ENCODE measurements at regions not wholly inside any gene's neighbourhood (a gene's known extent, or its start where the extent isn't known, plus 50 kb on each side); places are given as distances from the start of the nearest gene placed in this dataset.

DNA sequence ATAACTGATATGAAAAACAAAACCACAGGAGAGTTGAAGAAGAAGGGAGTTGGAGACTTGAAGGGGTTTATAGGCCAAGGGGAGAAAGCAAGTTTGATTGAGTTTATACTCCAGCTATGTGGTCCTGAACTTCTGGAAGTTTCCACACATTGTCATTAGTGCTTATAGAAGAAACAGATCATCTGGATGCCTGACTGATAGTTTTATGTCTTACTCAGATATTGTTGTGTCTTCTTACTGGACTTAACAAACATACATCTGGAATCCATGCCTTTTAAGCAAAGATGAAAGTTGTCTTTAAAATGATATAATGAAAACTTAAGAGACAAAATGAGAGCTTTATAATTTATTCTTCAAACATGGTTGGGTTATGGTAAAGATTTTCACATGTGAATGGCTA is 101.3 kb upstream of the FZD8 start:
- Histone ChIP-seq H3K4me1 (no peaks in the 10 kb centered on the region), H3K9me3 (no peaks in the 10 kb centered on the region), H3K4me3 (no peak overlapping the region), H3K27me3 (ENCODE audit: low read depth) (no peaks in the 10 kb centered on the region), H3K36me3 (replicated peaks) (no peaks in the 10 kb centered on the region)
- in situ Hi-C loops (cut with MboI; ENCODE audit: low sequenced_read_pairs), result no loop called here
- DNase-seq (ENCODE audit: low spot score in 2 of 2), result no peak

DNA sequence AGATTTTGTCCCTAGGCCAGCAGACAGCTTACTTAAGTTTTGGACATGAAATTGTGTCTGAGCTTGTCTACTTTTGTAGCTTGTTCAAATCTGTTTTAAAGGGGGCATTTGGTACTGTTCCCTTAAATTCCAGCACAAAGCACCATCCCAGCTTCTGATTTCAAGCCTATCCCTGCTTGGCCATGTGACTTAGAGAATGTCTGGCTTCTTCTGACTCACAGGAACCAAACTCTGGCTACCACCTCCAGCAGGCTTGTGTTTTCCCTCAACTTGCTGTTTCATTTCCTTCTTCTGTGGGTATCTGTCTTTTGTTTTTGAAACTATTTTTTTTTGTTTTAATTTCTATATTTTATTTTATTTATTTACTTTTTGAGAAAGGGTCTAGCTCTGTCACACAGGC is 97.9 kb upstream of the FZD8 start:
- no peaks in the 10 kb centered on the region for H3K9me3 ChIP-seq
- DNase-seq (ENCODE audit: low spot score in 2 of 2), result no peak
- in situ Hi-C loops (cut with MboI; ENCODE audit: low sequenced_read_pairs), result no loop called here

DNA sequence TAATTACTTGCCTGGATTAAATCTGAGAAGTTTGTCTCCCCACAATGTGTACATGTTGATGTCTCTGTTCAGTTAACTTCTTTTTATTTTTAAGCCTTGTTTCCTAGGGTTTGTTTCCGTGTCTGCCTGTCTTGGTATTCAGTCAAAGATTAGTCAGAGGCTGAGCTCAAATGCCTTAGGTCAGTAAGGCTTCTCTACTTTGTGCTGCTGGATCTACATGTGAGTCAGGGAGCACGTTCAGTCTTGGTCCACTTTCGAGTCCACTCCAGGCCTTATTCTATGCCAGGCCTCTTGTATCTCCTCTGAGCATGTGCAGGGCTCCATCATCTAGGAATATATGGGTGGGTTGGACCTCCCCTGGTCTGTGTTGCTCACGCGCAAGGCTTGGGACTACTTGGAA is 93.3 kb upstream of the FZD8 start:
- H3K4me3 ChIP-seq, result no peak overlapping the region
- H3K27me3 ChIP-seq (ENCODE audit: low read depth), result no peaks in the 10 kb centered on the region
- no peaks in the 10 kb centered on the region for H3K4me1 ChIP-seq
- no peak for DNase-seq (ENCODE audit: low spot score in 2 of 2)
- no peaks in the 10 kb centered on the region for H3K36me3 ChIP-seq (replicated peaks)
- no peaks in the 10 kb centered on the region for H3K9me3 ChIP-seq
- in situ Hi-C loops (cut with MboI; ENCODE audit: low sequenced_read_pairs), result no loop called here

More for the DNA sequence above, 97.9 kb upstream of the FZD8 start:
- Histone ChIP-seq H3K36me3 (replicated peaks) (no peaks in the 10 kb centered on the region), H3K27me3 (ENCODE audit: low read depth) (no peaks in the 10 kb centered on the region), H3K4me3 (no peak overlapping the region), H3K4me1 (no peaks in the 10 kb centered on the region)

DNA sequence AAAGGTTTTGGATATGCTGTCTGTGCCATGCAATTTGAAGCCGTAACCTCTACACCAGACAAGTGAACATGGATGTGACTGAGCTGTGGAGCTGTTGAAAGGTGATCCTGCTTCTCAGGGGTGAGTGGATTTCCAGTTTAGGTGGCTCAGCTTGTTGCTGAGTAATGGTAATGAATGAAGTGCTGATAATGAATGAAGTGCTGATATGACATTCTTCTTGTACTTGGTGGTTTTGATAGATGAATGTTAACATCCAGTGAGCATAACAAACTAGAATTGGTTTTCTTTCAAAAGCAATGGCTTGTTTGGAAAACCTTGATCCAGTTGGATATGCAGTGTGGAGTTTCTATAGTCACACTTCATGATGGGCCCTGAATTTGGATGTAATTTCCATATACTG is 89.7 kb upstream of the FZD8 start:
- Histone ChIP-seq H3K27me3 (ENCODE audit: low read depth) (no peaks in the 10 kb centered on the region), H3K4me1 (no peaks in the 10 kb centered on the region), H3K36me3 (replicated peaks) (no peaks in the 10 kb centered on the region), H3K4me3 (no peak overlapping the region), H3K9me3 (no peaks in the 10 kb centered on the region)
- in situ Hi-C loops (cut with MboI; ENCODE audit: low sequenced_read_pairs), result no loop called here
- DNase-seq (ENCODE audit: low spot score in 2 of 2), result no peak

DNA sequence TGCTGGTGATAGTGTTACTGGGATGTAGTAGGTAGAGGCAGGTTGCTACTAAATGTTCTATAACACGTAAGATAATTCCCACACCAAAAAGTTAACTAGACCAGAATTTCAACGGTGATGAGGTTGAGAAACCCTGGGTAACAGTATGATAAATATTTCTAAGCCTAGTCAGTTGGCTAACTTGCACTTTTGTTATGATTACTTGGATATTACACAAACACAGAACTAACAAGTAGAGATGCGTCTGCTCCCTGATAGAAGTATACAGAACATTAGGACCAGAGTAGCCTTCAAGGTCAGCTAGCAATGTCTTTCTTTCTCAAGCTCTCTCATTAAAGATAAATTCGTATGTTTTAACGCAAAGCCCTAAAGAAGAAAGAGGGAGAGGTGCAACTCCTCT is 86.2 kb upstream of the FZD8 start:
- no peaks in the 10 kb centered on the region for H3K27me3 ChIP-seq (ENCODE audit: low read depth)

DNA sequence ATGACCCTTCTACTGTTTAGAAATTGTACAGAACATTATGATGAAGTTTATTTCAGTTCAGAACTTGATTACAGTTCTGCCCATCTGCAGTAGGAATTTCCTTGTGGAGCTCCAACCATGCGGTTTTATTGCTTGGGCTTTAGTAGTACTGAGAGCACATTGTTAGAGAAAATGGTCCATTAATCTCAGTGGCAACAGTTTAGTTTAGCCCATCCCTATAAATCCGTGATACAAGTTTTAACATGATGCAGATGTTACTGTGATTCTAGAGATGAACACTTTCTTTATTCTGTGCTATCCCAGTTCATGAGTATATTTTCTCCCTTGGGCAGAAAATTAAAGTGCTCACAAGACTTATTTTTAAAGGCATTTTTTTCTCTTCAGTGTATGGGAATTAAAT is 84.8 kb upstream of the FZD8 start:
- H3K4me1 ChIP-seq, result no peaks in the 10 kb centered on the region
- H3K36me3 ChIP-seq (replicated peaks), result no peaks in the 10 kb centered on the region
- H3K4me3 ChIP-seq, result no peak overlapping the region
- no peak for DNase-seq (ENCODE audit: low spot score in 2 of 2)
- no peaks in the 10 kb centered on the region for H3K27me3 ChIP-seq (ENCODE audit: low read depth)
- H3K9me3 ChIP-seq, result no peaks in the 10 kb centered on the region
- in situ Hi-C loops (cut with MboI; ENCODE audit: low sequenced_read_pairs), result no loop called here

More for the DNA sequence above, 86.2 kb upstream of the FZD8 start:
- Histone ChIP-seq H3K36me3 (replicated peaks) (no peaks in the 10 kb centered on the region), H3K4me1 (no peaks in the 10 kb centered on the region), H3K4me3 (no peak overlapping the region), H3K9me3 (no peaks in the 10 kb centered on the region)
- no peak for DNase-seq (ENCODE audit: low spot score in 2 of 2)
- in situ Hi-C loops (cut with MboI; ENCODE audit: low sequenced_read_pairs), result no loop called here

DNA sequence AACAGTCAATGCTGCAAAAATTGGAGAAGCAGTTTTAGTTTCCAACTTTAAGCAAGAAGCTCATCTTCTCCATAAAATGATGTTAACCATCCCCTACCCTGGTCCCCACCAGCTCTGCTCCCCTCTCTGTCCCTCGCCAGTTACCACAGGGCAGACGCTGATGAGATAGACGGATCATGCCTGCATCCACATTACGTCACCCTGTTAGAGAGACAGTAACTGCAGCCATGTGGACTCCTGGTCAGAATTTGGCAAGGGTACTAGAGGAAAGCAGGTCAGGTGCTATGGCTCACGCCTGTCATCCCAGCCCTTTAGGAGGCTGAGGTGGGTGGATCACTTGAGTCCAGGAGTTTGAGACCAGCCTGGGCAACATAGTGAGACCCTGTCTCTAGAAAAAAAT is 81.9 kb upstream of the FZD8 start:
- Histone ChIP-seq H3K4me3 (no peak overlapping the region), H3K36me3 (replicated peaks) (no peaks in the 10 kb centered on the region), H3K27me3 (ENCODE audit: low read depth) (no peaks in the 10 kb centered on the region), H3K4me1 (no peaks in the 10 kb centered on the region), H3K9me3 (no peaks in the 10 kb centered on the region)
- DNase-seq (ENCODE audit: low spot score in 2 of 2), result no peak
- in situ Hi-C loops (cut with MboI; ENCODE audit: low sequenced_read_pairs), result no loop called here

DNA sequence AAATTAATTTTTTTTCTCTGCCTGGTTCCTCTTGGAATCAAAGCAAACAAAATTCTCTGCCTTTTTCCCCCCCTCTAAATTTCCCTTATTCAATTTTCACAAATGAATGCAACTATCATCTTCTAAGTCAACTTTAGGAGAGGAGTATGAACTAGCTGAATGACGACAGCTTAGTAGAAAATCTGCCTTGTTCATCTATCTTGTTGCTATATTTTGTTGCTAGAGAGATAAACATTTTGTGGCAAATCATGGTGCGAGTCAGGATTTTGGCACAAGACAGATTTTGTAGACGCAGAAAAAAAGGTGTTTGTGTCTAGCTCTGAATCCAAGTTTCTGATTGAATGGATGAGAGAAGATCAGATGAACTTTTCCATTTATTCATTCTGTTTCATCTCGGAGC is 81.0 kb upstream of the FZD8 start:
- Histone ChIP-seq H3K4me1 (no peaks in the 10 kb centered on the region), H3K27me3 (ENCODE audit: low read depth) (no peaks in the 10 kb centered on the region), H3K4me3 (no peak overlapping the region), H3K9me3 (no peaks in the 10 kb centered on the region), H3K36me3 (replicated peaks) (no peaks in the 10 kb centered on the region)
- in situ Hi-C loops (cut with MboI; ENCODE audit: low sequenced_read_pairs), result no loop called here
- DNase-seq (ENCODE audit: low spot score in 2 of 2), result no peak

DNA sequence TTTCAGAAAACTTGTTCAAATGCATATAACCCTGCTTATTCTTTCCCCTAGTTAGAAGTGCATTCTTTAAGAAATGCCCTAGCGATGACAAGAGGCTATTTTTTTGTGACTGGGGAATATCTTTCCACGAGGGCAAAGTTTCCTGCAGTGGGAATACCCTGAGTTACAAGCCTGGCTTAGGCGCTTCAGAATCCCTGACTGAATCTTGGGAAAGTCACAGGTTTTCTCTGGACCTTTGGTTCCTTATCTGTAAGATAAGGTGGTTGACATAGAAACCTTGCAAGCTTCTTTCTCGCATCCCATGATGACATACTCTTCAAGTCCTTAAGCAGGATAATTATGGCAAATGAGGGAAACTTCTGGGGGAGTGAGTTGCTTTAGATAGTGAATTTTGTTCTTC is 80.5 kb upstream of the FZD8 start:
- Histone ChIP-seq H3K4me3 (no peak overlapping the region), H3K36me3 (replicated peaks) (no peaks in the 10 kb centered on the region), H3K9me3 (no peaks in the 10 kb centered on the region), H3K4me1 (no peaks in the 10 kb centered on the region), H3K27me3 (ENCODE audit: low read depth) (no peaks in the 10 kb centered on the region)
- in situ Hi-C loops (cut with MboI; ENCODE audit: low sequenced_read_pairs), result no loop called here
- DNase-seq (ENCODE audit: low spot score in 2 of 2), result no peak

DNA sequence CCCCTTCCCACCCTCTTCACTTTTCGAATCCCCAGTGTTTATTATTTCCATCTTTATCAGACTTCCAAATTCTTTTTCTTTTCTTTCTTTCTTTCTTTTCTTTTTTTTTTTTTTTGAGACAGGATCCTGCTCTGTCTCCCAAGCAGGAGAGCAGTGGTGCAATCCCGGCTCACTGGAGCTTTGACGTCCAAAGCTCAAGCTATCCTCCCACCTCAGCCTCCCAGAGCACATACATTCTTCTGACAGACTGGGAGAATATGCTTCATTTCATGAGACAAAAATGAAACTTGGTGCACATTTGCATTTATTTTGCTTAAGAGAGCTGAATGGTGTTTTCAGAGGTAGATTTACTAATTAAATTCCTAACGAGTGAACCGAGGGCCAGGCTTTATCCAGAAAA is 80.1 kb upstream of the FZD8 start:
- no peaks in the 10 kb centered on the region for H3K9me3 ChIP-seq
- no peak overlapping the region for H3K4me3 ChIP-seq
- in situ Hi-C loops (cut with MboI; ENCODE audit: low sequenced_read_pairs), result no loop called here
- no peaks in the 10 kb centered on the region for H3K36me3 ChIP-seq (replicated peaks)
- no peaks in the 10 kb centered on the region for H3K4me1 ChIP-seq
- H3K27me3 ChIP-seq (ENCODE audit: low read depth), result no peaks in the 10 kb centered on the region
- no peak for DNase-seq (ENCODE audit: low spot score in 2 of 2)

DNA sequence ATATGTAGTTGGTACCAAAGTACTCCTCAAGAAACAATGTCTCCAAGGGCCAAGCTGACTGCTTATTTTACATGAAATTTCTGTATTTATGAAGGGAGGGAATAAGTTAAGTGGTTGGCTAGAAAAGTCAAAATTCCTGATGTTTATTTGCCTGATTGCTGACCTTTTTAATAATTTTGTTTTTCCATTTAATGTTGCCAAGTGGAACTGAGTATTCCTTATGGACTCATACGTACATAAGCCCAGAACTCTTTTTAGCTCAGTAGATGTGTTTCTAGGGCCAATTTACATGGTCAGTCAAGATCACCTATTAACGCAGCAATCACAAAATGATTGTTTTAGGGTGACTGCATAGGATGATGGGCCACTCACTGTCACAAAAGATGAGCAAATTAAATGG is 78.3 kb upstream of the FZD8 start:
- no peaks in the 10 kb centered on the region for H3K9me3 ChIP-seq
- in situ Hi-C loops (cut with MboI; ENCODE audit: low sequenced_read_pairs), result no loop called here
- no peak overlapping the region for H3K4me3 ChIP-seq
- no peaks in the 10 kb centered on the region for H3K4me1 ChIP-seq
- no peak for DNase-seq (ENCODE audit: low spot score in 2 of 2)
- no peaks in the 10 kb centered on the region for H3K27me3 ChIP-seq (ENCODE audit: low read depth)
- H3K36me3 ChIP-seq (replicated peaks), result no peaks in the 10 kb centered on the region

DNA sequence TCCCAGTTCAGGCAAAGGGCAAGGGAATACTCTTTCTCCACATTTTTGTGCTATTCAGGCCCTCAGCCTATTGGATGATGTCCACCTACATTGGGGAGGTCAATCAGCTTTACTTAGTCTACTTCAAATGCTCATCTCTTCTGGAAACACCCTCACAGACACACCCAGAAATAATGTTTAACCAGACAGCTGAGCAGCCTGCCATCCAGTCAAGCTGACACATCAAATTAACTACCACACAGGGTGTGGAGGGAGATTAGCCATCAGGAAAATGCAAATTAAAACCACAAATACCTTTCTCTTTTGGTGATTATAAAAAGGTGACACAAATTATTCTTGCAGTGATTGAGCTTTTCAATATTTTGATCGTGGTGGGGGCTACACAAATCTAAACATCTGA is 74.7 kb upstream of the FZD8 start:
- no peak for DNase-seq (ENCODE audit: low spot score in 2 of 2)
- no peaks in the 10 kb centered on the region for H3K9me3 ChIP-seq
- no peaks in the 10 kb centered on the region for H3K4me1 ChIP-seq
- no peak overlapping the region for H3K4me3 ChIP-seq
- no peaks in the 10 kb centered on the region for H3K36me3 ChIP-seq (replicated peaks)
- in situ Hi-C loops (cut with MboI; ENCODE audit: low sequenced_read_pairs), result no loop called here
- H3K27me3 ChIP-seq (ENCODE audit: low read depth), result no peaks in the 10 kb centered on the region

DNA sequence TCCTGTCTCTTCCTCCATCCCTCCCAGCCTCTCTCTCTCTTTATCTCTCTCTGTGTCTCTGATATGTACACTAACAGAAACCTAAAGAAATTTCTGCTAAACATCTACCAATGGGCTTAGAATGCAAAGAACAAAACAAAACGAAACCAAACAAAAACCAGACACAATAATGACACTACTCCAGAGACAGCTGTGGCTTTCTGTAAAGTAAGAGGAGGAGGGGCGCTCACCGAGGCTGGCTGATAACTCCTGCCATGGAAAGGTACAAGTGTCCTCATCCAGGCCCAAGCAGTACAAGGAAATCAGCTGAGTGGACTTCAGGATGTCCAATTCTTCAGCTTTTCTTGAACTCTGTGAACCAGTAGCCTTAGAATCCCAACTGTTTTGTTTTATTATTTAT is 70.4 kb upstream of the FZD8 start:
- in situ Hi-C loops (cut with MboI; ENCODE audit: low sequenced_read_pairs), result no loop called here
- DNase-seq (ENCODE audit: low spot score in 2 of 2), result no peak

DNA sequence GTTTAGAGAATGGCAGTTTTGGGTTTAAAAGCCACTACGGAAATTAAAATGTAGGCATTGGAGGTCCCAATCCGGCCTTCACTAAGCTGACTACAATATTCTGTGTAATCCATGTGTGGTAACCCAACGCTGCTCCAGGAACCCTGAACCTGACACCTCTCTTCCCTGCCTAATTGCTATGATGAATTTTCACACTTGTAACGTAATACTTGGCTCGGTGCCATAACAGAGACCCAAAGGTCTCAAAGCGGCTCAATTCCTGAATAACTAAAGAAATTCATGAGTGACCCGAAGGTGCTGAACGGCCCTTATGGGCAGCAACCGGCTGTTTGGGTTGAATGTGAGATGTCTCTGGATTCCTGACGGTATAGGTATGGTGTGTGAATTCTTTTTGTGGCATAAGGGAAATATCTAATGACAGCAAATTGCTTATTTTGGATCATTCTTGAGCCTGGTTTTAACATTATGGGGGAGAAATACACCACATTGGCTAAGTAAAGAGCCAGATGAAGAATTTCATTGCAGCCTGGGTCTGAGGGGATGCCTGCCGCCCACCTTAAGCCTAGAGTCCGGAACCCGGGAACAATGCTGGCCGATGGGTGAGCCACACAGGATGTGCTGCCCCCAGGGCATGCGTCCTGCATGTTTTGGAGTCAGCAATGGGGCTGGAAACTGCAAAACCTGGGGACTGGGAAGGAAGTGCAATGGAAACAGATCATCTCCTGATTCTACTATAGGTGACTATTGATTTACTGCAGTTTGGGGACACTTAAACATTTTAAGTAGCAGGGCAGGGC is 69.7 kb upstream of the FZD8 start:
- Histone ChIP-seq H3K4me3 (no peak overlapping the region), H3K9me3 (no peaks in the 10 kb centered on the region), H3K36me3 (replicated peaks) (no peaks in the 10 kb centered on the region), H3K4me1 (no peaks in the 10 kb centered on the region), H3K27me3 (ENCODE audit: low read depth) (no peaks in the 10 kb centered on the region)
- no peak for DNase-seq (ENCODE audit: low spot score in 2 of 2)
- in situ Hi-C loops (cut with MboI; ENCODE audit: low sequenced_read_pairs), result no loop called here

More for the DNA sequence above, 70.4 kb upstream of the FZD8 start:
- Histone ChIP-seq H3K4me3 (no peak overlapping the region), H3K4me1 (no peaks in the 10 kb centered on the region), H3K36me3 (replicated peaks) (no peaks in the 10 kb centered on the region), H3K27me3 (ENCODE audit: low read depth) (no peaks in the 10 kb centered on the region), H3K9me3 (no peaks in the 10 kb centered on the region)

All from HAP-1 (cell line).